ENCODE measurements at regions not wholly inside any gene's neighbourhood (a gene's known extent, or its start where the extent isn't known, plus 50 kb on each side); places are given as distances from the start of the nearest gene placed in this dataset.

DNA sequence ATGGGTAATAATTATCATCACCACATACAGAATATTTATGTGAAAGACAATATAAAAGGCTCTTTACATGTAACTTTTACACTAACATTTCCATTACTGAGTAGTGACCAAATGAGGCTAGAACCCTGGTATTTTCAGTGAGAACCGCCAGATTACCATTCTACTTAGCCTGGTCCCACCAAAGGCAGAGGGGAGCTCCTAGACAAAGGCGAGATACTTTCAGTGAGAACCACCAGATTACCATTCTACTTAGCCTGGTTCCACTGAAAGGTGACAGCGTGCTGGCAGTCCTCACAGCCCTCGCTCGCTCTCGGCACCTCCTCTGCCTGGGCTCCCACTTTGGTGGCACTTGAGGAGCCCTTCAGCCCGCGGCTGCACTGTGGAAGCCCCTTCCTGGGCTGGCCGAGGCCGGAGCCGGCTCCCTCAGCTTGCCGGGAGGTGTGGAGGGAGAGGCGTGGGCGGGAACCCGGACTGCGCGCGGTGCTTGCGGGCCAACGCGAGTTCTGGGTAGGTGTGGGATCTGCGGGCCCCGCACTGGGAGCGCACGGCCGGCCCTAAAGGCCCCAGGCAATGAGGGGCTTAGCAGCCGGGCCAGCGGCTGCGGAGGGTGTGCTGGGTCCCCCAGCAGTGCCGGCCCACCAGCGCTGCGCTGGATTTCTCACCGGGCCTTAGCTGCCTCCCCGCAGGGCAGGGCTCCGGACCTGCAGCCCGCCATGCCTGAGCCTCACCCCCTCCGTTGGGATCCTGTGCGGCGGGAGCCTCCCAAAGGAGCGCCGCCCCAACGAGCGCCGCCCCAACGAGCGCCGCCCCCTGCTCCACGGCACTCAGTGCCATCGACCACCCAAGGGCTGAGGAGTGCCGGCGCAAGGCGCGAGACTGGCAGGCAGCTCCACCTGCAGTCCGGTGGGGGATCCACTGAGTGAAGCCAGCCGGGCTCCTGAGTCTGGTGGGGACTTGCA lies 1276.1 kb downstream of the PCDH7 start:
- intact Hi-C loops (cut with DNase I), result no loop called here
- Histone ChIP-seq H3K36me3 (no peaks in the 10 kb centered on the region), H3K4me1 (no peaks in the 10 kb centered on the region), H3K27ac (no peak overlapping the region), H3K4me3 (peak overlapping the region in 5 of 10 donors; percentile 2 to 37 (median 29)), H3K27me3 (no peaks in the 10 kb centered on the region), H3K9me3 (no peaks in the 10 kb centered on the region)
- DNase-seq (no peak), ATAC-seq (peak in 3 of 8 donors; percentile 44 to 79 (median 51))
- WGBS, 2 donors, result 79 to 89% methylated on average over 51 to 55 of the region's 55 CpGs
- TF ChIP-seq, protein P1, sequence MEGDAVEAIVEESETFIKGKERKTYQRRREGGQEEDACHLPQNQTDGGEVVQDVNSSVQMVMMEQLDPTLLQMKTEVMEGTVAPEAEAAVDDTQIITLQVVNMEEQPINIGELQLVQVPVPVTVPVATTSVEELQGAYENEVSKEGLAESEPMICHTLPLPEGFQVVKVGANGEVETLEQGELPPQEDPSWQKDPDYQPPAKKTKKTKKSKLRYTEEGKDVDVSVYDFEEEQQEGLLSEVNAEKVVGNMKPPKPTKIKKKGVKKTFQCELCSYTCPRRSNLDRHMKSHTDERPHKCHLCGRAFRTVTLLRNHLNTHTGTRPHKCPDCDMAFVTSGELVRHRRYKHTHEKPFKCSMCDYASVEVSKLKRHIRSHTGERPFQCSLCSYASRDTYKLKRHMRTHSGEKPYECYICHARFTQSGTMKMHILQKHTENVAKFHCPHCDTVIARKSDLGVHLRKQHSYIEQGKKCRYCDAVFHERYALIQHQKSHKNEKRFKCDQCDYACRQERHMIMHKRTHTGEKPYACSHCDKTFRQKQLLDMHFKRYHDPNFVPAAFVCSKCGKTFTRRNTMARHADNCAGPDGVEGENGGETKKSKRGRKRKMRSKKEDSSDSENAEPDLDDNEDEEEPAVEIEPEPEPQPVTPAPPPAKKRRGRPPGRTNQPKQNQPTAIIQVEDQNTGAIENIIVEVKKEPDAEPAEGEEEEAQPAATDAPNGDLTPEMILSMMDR (IDR thresholded peaks at IDR 0.05), result no peak

DNA sequence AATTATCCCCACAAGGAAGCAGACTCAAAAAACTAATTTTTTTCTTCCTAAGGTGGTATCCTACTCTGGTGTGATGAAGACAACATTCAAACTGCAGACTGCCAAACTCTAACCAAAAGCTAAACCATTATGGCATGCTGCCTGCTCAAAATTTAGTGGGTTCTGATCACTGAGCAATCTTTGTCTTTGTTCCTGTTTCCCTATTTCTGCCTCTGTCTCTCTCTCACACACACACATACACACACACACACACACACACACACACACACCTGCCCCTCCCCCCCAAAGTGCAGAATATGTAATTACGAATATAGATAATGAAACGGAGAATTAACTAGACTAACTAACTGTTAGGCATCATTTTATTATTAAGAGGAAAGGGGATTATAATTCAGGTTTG lies 1278.6 kb downstream of the PCDH7 start:
- DNase-seq (no peak), ATAC-seq (no peak)
- WGBS, 2 donors, result 60 to 88% methylated on average over 2 of the region's 2 CpGs
- intact Hi-C loops (cut with DNase I), result no loop called here
- Histone ChIP-seq H3K4me3 (peak overlapping the region in 3 of 10 donors; percentile 35 to 37 (median 36)), H3K4me1 (no peaks in the 10 kb centered on the region), H3K9me3 (no peaks in the 10 kb centered on the region), H3K36me3 (no peaks in the 10 kb centered on the region), H3K27me3 (no peaks in the 10 kb centered on the region), H3K27ac (no peak overlapping the region)
- TF ChIP-seq, protein P1 (IDR thresholded peaks at IDR 0.05), result no peak

- TF ChIP-seq, protein P1 (IDR thresholded peaks at IDR 0.05), result no peak
- intact Hi-C loops (cut with DNase I), result no loop called here
- H3K4me3 ChIP-seq, result no peak overlapping the region
- H3K4me1 ChIP-seq, result no peaks in the 10 kb centered on the region
- DNase-seq (no peak), ATAC-seq (no peak)
- H3K36me3 ChIP-seq, result no peaks in the 10 kb centered on the region
- 53 to 68% methylated on average over 1 of the region's 1 CpG for WGBS, 2 donors
- no peak overlapping the region for H3K27ac ChIP-seq
- no peaks in the 10 kb centered on the region for H3K27me3 ChIP-seq
- H3K9me3 ChIP-seq, result no peaks in the 10 kb centered on the region
These were observed 1279.7 kb downstream of the PCDH7 start for GRCh38 chr4:31999848-32000247.

DNA sequence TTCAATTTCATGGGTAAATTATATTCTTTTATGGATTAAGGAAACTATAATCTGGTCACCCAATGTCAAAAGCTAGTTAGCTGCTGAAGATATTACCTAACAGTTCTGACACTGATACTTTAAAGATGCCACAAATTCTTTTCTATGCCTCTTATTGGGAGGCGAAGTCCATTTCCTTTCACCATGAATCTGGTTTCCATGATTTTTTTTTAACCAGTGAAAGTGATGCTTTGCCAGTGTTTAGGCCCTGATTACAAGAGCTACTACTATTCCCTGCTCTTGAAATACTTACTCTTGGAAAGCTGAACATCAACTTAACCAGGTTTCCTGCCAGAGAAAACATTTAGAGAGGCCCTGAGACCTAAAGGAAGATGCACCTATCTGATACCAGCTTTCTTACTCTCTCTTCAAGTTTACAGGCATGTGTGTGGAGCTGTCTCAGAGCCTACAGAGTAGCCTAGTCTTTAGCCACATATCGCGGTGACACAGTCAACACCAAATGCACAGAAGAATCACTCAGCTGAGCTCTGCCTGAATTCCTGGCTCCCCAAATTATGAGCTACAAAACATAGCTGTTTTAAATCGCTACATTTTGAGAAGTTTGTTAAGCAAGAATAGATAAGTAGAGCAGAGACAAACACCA lies 1280.8 kb downstream of the PCDH7 start:
- 87 to 89% methylated on average over 4 of the region's 4 CpGs for WGBS, 2 donors
- Histone ChIP-seq H3K4me1 (no peaks in the 10 kb centered on the region), H3K27ac (no peak overlapping the region), H3K9me3 (peaks cover 0 to 2% (median 0%) of the 10 kb centered on the region in 11 donors), H3K4me3 (no peak overlapping the region), H3K27me3 (no peaks in the 10 kb centered on the region), H3K36me3 (no peaks in the 10 kb centered on the region)
- DNase-seq, result no peak
- TF ChIP-seq, protein P1 (IDR thresholded peaks at IDR 0.05), result no peak
- no peak for ATAC-seq
- intact Hi-C loops (cut with DNase I), result no loop called here
